ENCODE measurements at regions not wholly inside any gene's neighbourhood (a gene's known extent, or its start where the extent isn't known, plus 50 kb on each side); places are given as distances from the start of the nearest gene placed in this dataset.

- no peak for TF ChIP-seq CTCF (IDR thresholded peaks at IDR 0.05)
- TF ChIP-seq POLR2AphosphoS5 (IDR thresholded peaks at IDR 0.05; ENCODE audit: insufficient read depth in 1 of 2, low read depth in 1 of 2) = no peak
- no peak for TF ChIP-seq POLR2A (IDR thresholded peaks at IDR 0.05)
Observed at GRCh38 chr5:73339711-73340110, 108.9 kb downstream of the FOXD1 start.
